ENCODE measurements at regions not wholly inside any gene's neighbourhood (a gene's known extent, or its start where the extent isn't known, plus 50 kb on each side); places are given as distances from the start of the nearest gene placed in this dataset.
"Not testable (repeated sequence)": the region's sequence is repeated elsewhere in the genome, so short reads cannot be mapped to it uniquely, and the experiment has no call there.

DNA sequence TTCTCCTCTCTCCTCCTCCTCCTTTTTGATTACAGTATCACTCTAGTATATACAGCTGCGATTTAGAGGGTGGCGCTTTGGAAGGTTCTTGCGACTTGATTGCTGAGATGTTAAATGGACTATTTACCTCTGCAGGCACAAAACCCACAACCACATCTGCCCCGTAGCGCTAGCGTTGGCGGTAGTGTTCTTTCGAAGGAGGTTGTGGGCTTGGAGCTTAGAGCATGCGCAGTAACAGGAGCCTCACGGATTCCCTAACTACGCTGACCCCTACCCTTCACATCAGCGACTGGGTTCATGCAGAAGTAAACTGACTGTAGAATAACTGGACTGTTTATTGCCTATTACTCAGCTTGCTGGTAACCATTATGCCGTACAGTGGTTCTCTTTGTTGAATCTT lies 58.0 kb downstream of the CGGBP1 start:
- peak; percentile 12 for DNase-seq

GRCh38 chr3:87997966-87998365 lies 60.8 kb downstream of the CGGBP1 start:
- DNase-seq, result no peak

GRCh38 chr3:87997298-87997697 lies 61.5 kb downstream of the CGGBP1 start:
- peak; percentile 58 for DNase-seq

- no peak for DNase-seq
These were observed 61.9 kb downstream of the CGGBP1 start for GRCh38 chr3:87996882-87997281.

DNA sequence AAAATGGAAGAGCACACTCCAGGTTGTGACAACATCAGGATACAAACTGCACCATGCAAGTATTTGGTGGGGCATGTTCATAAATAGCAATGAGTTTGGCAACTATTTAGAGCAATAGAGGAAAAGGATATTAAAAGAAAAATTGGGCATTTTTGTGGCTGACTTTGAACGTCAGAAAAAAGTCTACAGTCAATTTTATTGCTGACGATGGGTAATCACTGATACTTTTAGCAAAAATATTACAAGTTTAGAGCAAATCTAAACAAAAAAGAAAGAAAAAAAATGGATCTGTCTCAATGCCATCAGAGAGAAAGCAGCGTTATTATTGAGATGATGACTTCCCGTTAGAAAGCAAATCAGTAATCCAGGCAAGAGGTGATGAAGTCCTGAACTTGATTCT lies 65.2 kb downstream of the CGGBP1 start:
- DNase-seq, result no peak

GRCh38 chr3:87987952-87988351 lies 70.9 kb downstream of the CGGBP1 start:
- DNase-seq, result no peak

- DNase-seq, result no peak
These were observed 76.4 kb downstream of the CGGBP1 start for GRCh38 chr3:87982421-87982820.

GRCh38 chr3:87979527-87979926 lies 79.3 kb downstream of the CGGBP1 start:
- DNase-seq, result no peak

DNA sequence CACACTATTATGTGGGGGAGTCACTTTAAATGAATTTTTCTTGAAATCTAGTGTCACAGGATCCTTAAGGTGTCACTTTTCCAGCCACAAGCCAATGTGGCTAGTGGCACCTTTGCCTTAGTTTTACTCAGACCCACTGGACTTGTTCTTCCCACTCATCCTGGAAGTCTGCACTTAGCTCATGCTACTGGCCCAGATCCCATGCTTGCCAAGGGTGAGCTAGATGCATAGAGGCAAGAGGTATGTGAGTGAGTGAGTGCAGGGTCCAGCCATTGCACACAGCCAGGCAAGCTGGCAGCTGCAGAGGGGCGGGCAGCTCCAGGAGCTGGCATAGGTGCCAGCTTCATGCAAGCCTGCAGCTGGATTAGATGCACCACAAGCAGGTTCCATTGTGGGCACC lies 81.0 kb downstream of the CGGBP1 start:
- DNase-seq, result no peak

DNA sequence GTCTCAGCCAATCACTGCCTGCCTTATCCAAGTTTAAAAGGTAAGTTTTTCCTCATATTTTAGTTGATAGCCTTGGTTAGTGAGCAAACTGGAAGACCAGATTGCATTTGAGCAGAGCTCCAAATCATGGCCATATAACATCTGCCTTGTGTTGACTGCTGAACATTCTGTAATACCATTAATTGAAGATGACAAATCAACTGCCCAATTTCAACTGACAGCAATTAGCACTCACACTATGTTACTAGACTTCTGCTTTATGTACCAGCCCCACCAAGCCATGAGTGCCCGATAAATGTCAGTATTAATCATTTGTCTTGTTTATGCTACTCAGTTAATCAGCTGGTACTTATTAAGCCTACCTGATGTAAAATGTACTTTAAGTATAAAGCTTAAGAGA lies 83.1 kb downstream of the CGGBP1 start:
- DNase-seq, result no peak

DNA sequence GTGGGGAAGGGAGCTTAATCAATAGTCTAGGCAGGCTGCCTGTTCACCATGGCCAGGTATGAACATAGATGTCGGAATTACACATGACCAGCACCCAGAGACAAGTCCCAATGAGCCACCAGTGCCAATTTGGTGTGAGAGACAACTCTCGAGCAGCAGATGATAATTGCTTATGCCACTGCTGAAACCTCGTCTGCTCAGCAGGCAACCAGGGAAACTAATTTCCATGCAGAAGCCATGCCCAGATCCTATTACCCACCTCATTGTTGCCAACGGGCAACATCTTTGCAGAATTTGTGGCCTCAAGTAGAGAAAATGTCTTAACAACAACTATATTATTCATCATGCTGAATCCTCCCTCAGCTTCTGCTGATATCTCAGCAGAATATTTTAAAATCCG lies 84.9 kb downstream of the CGGBP1 start:
- DNase-seq, result no peak

- DNase-seq, result no peak
These were observed 89.2 kb downstream of the CGGBP1 start for GRCh38 chr3:87969620-87970019.

GRCh38 chr3:87968668-87969067 lies 90.1 kb downstream of the CGGBP1 start:
- no peak for DNase-seq

GRCh38 chr3:87958289-87958688 lies 100.5 kb downstream of the CGGBP1 start:
- no peak for DNase-seq

DNA sequence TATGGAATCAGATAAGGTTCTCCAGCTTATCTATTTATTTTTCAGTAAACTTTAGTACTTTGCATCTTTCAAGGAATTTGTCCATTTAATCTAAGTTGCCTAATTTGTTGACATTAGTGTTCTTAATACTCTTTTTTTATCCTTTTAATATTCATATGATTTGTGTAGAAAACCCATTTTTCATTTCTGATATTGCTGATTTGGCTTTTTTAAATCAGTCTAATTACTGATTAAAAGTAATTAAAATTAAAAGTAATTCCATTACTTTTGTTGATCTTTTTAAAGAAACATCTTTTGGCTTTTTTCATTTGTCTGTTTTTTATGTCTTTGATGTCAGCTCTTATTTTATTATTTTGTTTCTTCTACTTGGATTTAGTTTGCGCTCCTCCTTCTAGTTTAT lies 101.2 kb downstream of the CGGBP1 start:
- no peak for DNase-seq

DNA sequence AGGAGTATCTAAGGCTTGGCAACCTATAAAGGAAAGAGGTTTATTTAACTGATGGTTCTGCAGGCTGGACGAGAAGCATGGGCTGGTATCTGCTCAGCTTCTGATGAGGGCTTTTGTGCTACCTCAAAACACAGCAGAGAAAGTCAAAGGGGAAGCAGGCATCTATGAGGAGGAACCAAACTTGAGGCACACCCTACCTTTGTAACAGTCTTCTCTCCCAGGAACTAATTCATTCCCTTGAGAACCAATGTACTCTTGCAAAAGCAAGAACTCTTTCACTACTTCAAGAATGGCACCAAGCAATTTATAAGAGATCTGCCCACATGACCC lies 109.0 kb downstream of the CGGBP1 start:
- DNase-seq, result no peak

DNA sequence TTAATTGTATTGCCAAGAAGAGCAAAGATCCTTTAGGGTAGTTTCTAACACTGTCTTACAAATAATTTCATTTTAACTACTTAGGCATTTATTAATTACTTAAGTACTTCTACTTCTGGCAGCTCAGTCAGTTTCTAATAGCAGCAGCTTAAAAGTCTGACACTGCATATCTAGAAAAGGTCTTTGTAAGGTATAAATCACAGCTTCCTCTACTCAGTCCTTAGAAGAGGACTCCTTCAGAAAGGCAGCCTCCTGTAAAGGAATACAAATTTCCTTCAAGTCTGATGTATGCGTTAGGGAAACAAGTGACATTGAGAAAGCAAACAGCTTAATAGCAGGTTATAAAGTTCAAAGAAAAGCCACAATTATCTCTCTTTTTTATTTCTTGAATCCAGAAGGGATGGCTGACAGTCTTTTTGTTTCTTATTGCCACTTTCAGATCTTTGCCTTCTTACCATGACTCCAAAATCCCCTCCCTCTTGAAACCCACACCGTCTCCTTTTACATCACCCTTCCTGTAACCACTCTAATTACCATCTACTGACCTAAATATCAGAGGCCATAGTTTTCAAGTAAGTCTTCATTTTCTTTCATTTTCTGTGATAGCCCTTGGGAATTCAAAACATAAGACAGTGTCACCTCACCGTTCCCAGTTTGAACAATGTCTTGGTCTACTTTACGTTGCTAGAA lies 109.5 kb downstream of the CGGBP1 start:
- no peak for DNase-seq

DNA sequence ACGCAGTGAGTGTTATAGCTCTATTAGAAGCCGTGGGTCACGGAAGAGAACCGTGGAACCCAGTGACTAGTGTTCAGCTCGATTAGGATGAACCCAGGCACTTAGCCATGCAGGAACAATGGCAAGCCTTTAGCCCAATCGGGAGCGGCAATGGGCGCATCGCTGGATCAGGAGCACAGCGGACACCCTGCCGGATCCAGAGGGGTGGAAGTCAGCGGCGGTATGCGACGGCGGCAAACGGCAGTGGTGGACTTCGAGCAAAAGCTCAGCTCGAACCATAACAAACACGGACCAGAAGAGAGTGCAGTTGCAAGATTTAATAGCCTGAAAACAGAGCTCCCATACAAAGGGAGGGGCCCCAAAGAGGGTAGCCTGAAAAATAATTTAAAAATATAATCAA lies 112.8 kb downstream of the CGGBP1 start:
- DNase-seq, result not testable (repeated sequence)

- DNase-seq, result not testable (repeated sequence)
These were observed 116.5 kb downstream of the CGGBP1 start for GRCh38 chr3:87942256-87942655.

DNA sequence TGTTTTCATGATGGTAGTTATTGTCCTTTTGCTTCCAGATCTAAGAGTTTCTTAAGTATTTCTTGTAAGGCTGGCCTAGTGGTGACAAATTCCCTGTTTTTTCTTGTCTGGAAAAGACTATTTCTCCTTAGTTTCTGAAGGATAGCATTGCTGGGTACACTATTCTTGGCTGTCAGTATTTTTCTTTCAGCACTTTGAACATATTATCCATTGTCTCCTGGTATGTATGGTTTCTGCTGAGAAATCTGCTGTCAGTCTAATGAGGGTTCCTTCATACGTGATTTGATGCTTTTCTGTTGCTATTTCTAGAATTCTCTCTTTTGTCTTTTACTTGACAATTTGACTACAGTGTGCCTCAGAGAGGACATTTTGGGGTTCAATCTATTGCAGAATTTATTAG lies 134.3 kb downstream of the CGGBP1 start:
- DNase-seq, result no peak

GRCh38 chr3:87920549-87920948 lies 138.3 kb downstream of the CGGBP1 start:
- DNase-seq, result no peak

GRCh38 chr3:87901141-87901540 lies 157.7 kb downstream of the CGGBP1 start:
- DNase-seq, result no peak

- no peak for DNase-seq
These were observed 158.7 kb downstream of the CGGBP1 start for GRCh38 chr3:87900061-87900460.

GRCh38 chr3:87898971-87899370 lies 159.8 kb downstream of the CGGBP1 start:
- no peak for DNase-seq

GRCh38 chr3:87895983-87896382 lies 162.8 kb downstream of the CGGBP1 start:
- DNase-seq, result no peak

DNA sequence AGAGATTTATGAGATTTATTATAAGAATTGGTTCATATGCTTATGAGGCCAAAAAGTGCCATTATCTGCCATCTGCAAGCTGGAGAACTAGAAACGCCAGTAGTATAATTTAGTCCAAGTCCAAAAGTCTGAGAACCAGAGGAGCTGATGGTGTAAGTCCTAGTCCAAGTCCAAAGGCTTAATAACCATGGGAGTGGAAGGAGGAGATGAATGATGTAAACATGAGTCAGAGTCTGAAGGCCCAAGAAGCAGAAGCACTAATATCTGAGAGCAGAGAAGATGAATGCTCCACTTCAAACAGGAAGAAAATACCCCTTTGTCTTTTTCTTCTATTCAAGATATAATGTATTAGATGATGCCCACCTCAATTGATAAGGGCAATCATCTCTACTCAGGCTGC lies 185.7 kb downstream of the CGGBP1 start:
- no peak for DNase-seq

Measured in stimulated activated CD4-positive, alpha-beta T cell treated with anti-CD3 and anti-CD28 coated beads, Interleukin-4, amount 100 ng/mL, for 24 hours (primary cell).